ENCODE measurements at regions not wholly inside any gene's neighbourhood (a gene's known extent, or its start where the extent isn't known, plus 50 kb on each side); places are given as distances from the start of the nearest gene placed in this dataset.
A peak's percentile ranks its signal among the peaks of the same experiment; 100 is the strongest.

DNA sequence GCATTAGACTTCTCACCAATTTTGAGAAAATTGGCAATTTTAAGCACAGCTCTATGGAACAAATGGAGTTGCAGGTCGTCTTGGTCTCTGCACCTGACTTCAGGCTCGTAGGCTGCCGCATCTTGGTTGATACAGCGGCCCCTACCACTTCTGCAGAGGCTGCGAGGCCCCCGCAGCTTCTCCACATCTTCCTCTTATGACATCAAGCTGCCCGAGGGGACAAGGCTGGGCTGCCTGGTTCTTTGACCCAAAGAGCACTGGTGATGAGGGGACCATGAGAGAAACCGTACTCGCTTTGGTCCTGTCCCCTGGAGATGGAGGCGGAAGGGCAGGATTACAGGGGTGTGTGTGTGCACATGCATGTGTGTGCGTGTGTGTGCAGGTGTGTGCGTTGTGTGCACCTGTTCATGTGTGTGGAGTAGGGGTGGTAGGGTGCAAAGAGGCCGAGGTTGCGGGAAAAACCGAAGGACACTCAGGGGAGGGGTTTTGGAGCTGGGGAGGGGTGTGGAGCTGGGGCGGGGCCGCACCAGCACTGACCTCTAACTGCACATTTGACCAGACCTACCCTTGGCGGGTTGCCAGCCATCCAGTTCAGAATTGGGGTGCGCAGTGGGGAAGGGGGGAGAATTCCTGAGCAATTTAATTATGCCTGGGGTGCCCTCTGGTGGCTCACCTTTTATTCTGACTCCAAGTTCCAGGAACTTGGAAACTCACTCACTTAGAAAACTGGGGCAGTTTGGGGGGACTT is 65.1 kb upstream of the ARHGEF7 start:
- no peaks in the 10 kb centered on the region for H3K27me3 ChIP-seq
- H3K4me1 ChIP-seq = peaks cover 0 to 6% (median 0%) of the 10 kb centered on the region in 4 donors
- no peaks in the 10 kb centered on the region for H3K36me3 ChIP-seq
- intact Hi-C loops (cut with DNase I) = loop anchor here (2.0 to 10.0 kb wide), 3 partner anchors 105 to 455 kb away; partner anchors contain the start of gene ANKRD10
- no peaks in the 10 kb centered on the region for H3K9me3 ChIP-seq
- no peak for TF ChIP-seq POLR2AphosphoS5 (IDR thresholded peaks at IDR 0.05)
- TF ChIP-seq, protein P1, sequence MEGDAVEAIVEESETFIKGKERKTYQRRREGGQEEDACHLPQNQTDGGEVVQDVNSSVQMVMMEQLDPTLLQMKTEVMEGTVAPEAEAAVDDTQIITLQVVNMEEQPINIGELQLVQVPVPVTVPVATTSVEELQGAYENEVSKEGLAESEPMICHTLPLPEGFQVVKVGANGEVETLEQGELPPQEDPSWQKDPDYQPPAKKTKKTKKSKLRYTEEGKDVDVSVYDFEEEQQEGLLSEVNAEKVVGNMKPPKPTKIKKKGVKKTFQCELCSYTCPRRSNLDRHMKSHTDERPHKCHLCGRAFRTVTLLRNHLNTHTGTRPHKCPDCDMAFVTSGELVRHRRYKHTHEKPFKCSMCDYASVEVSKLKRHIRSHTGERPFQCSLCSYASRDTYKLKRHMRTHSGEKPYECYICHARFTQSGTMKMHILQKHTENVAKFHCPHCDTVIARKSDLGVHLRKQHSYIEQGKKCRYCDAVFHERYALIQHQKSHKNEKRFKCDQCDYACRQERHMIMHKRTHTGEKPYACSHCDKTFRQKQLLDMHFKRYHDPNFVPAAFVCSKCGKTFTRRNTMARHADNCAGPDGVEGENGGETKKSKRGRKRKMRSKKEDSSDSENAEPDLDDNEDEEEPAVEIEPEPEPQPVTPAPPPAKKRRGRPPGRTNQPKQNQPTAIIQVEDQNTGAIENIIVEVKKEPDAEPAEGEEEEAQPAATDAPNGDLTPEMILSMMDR (IDR thresholded peaks at IDR 0.05) = peak in 3 of 4 experiments; percentile 20 to 51 (median 41)
- TF ChIP-seq POLR2A (IDR thresholded peaks at IDR 0.05) = no peak
- TF ChIP-seq EP300 (IDR thresholded peaks at IDR 0.05) = no peak
- H3K27ac ChIP-seq = no peak overlapping the region
- 59 to 74% methylated on average over 19 of the region's 19 CpGs for WGBS, 2 donors
- no peak overlapping the region for H3K4me3 ChIP-seq
- DNase-seq = no peak

- H3K27me3 ChIP-seq = no peaks in the 10 kb centered on the region
- no peak overlapping the region for H3K27ac ChIP-seq
- no peak overlapping the region for H3K4me3 ChIP-seq
- H3K4me1 ChIP-seq = peaks cover 0 to 6% (median 0%) of the 10 kb centered on the region in 4 donors
- WGBS, 2 donors = 76 to 87% methylated on average over 8 of the region's 8 CpGs
- H3K9me3 ChIP-seq = no peaks in the 10 kb centered on the region
- H3K36me3 ChIP-seq = no peaks in the 10 kb centered on the region
- DNase-seq = no peak
- no peak for TF ChIP-seq POLR2AphosphoS5 (IDR thresholded peaks at IDR 0.05)
- no peak for TF ChIP-seq POLR2A (IDR thresholded peaks at IDR 0.05)
- TF ChIP-seq EP300 (IDR thresholded peaks at IDR 0.05) = no peak
- TF ChIP-seq, protein P1 (IDR thresholded peaks at IDR 0.05) = no peak
- intact Hi-C loops (cut with DNase I) = loop anchor here (10.0 kb wide), 1 partner anchor 454 kb away; no protein-coding TSS in a partner anchor
These were observed 66.7 kb upstream of the ARHGEF7 start for GRCh38 chr13:111048387-111048786.

DNA sequence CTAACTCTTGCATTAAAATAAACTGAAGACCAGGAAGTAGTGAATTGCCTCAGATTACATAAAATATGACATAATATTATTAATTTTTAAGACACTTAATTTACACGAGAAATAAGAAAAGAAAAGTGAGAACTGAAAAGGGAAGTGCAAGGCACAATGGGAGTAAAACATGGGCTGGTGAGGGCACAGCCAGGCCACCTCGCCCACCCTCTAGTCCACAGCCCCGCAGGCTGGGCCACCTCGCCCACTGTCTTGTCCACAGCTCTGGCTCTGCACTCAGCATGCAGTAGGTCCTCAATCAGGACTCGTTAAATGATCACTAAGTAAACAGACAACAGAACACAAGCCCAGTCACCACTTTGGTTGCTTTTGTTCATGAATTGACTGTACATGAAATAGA is 67.8 kb upstream of the ARHGEF7 start:
- TF ChIP-seq POLR2A (IDR thresholded peaks at IDR 0.05) (no peak), EP300 (IDR thresholded peaks at IDR 0.05) (no peak), POLR2AphosphoS5 (IDR thresholded peaks at IDR 0.05) (no peak)
- TF ChIP-seq, protein P1 (IDR thresholded peaks at IDR 0.05) = no peak
- WGBS, 2 donors = 46 to 60% methylated on average over 5 of the region's 5 CpGs
- Histone ChIP-seq H3K27me3 (no peaks in the 10 kb centered on the region), H3K36me3 (no peaks in the 10 kb centered on the region), H3K9me3 (no peaks in the 10 kb centered on the region), H3K4me3 (no peak overlapping the region), H3K27ac (no peak overlapping the region), H3K4me1 (peaks cover 0 to 6% (median 0%) of the 10 kb centered on the region in 4 donors)
- no peak for DNase-seq
- intact Hi-C loops (cut with DNase I) = loop anchor here (10.0 kb wide), 1 partner anchor 453 kb away; no protein-coding TSS in a partner anchor

DNA sequence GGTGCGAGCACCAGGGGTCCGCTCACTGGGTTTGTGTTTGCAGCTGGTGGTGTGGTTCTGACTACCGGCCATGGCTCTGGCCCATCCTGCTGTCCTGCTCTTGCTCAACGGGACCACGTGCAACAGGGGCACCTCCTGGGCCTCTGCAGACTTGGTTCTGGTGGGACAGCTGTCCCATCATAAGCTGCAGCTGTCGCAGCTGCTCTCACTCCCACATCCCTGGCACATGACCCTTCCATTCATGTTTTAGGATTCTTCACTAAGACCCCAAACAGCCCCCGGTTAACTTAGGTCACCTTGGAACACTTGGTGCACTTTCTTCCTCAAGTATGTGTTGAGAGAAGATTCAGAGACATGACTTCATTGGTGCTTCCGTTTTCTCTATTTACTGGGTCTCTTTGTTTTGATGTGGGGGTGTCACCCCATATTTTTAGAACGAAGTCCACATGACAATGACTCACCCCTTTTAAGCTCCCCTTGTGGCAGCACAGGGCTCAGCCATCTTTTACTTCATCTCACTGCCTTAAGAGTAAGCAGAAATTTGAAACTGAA is 68.4 kb upstream of the ARHGEF7 start:
- Histone ChIP-seq H3K4me3 (no peak overlapping the region), H3K27me3 (no peaks in the 10 kb centered on the region), H3K27ac (peak overlapping the region in 1 of 4 donors; percentile 0), H3K9me3 (no peaks in the 10 kb centered on the region), H3K4me1 (peaks cover 0 to 6% (median 0%) of the 10 kb centered on the region in 4 donors), H3K36me3 (no peaks in the 10 kb centered on the region)
- WGBS, 2 donors = 65 to 74% methylated on average over 9 of the region's 9 CpGs
- no peak for DNase-seq
- TF ChIP-seq POLR2A (IDR thresholded peaks at IDR 0.05) (no peak), POLR2AphosphoS5 (IDR thresholded peaks at IDR 0.05) (no peak), EP300 (IDR thresholded peaks at IDR 0.05) (no peak)
- TF ChIP-seq, protein P1 (IDR thresholded peaks at IDR 0.05) = no peak
- intact Hi-C loops (cut with DNase I) = loop anchor here (10.0 kb wide), 1 partner anchor 452 kb away; no protein-coding TSS in a partner anchor
